Omental fat pad (tissue), 3 donors: ENCODE measurements at regions not wholly inside any gene's neighbourhood (a gene's known extent, or its start where the extent isn't known, plus 50 kb on each side); places are given as distances from the start of the nearest gene placed in this dataset.
"Not testable (repeated sequence)": the region's sequence is repeated elsewhere in the genome, so short reads cannot be mapped to it uniquely, and the experiment has no call there.

Experiments
- ATAC-seq: fragments of 150-250 bp; one replicate; pipeline ENCODE4 v1.9.1; 2016; ENCODE audit warnings: mild to moderate bottlenecking, moderate library complexity; ENCODE audit not compliant: low FRiP score
- DNase-seq: peaks from one replicate; pipeline ENCODE4 v3.0.0-alpha.2; 2019; ENCODE audit warnings: low spot score
- CTCF ChIP-seq, 3 donors: fragments of 450-650 bp; IDR thresholded peaks; one replicate each; pipeline ENCODE4 v1.5.1; 2016 to 2017; ENCODE audit warnings: antibody characterized with exemption in 3 of 3, mild to moderate bottlenecking in 3 of 3, moderate library complexity in 2 of 3

GRCh38 chr4:18626996-18627395, 605.4 kb upstream of the LCORL start:
- TF ChIP-seq CTCF (IDR thresholded peaks at IDR 0.05): no peak
- no peak for ATAC-seq
- DNase-seq: no peak

DNA sequence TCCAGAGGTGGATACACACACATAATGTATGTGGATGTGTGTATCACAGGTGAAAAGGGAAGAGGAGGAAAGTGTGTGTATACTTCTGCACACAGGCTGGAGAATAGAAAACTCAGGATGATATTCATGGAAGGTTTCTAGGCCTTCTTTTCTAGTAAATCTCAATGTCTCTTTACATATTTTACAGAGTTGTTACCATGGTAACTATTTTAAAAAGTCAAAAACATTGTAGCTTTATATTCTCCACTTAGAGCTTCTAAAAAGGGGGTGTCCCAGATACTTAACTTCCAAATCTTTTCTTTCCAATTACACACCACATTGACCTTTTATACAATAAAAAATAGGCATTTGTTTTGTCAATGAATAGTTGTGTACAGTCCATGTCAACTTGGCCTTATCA, 604.8 kb upstream of the LCORL start:
- TF ChIP-seq CTCF (IDR thresholded peaks at IDR 0.05): no peak
- ATAC-seq: no peak
- DNase-seq: no peak

- no peak for ATAC-seq
These were observed 599.6 kb upstream of the LCORL start for GRCh38 chr4:18621186-18621585.

DNA sequence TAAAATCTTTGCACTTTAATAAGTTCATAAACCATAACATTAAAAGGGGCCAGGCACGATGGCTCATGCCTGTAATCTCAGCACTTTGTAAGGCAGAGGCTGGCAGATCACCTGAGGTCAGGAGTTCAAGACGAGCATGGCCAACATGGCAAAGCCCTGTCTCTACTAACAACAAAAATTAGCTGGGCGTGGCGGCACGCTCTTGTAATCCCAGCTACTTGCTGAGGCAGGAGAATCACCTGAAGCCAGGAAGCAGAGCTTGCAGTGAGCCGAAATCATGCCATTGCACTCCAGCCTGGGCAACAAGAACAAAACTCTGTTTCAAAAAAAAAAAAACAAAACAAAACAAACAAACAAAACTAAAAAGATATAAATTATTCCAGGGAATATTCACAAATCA, 595.2 kb upstream of the LCORL start:
- DNase-seq (no peak), ATAC-seq (no peak)
- no peak for TF ChIP-seq CTCF (IDR thresholded peaks at IDR 0.05)

More at GRCh38 chr4:18621186-18621585, 599.6 kb upstream of the LCORL start:
- no peak for TF ChIP-seq CTCF (IDR thresholded peaks at IDR 0.05)
- no peak for DNase-seq

- ATAC-seq: no peak
- no peak for TF ChIP-seq CTCF (IDR thresholded peaks at IDR 0.05)
- DNase-seq: no peak
These were observed 589.5 kb upstream of the LCORL start for GRCh38 chr4:18611026-18611425.

DNA sequence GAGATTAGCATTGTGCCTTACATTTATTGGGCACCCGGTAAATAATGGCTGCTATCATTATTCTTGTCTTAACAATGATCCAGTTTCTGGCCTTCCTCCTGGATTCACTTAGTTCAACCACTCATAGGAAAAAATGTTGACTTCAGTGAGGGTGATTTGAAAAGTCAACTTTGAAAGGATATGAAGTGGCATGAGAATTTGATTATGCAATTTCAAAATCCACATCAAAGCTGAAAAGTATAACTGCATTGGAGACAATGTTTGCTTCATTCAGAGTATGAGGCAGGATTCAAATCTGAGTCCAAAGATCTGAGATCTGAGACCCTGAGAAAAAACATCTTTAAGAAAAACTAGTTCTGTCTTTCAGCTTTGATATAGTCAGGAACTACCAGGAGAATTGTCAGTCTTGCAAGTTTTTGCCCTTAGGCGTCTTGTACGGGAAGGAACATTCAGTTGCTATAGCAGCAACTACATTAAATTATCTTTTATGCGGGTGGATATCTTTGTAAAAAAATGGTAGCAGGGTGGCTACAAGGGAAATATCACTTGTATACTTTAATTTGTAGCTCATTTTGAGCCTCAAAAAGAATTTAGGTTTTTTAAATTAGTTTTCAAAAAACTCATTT, 587.5 kb upstream of the LCORL start:
- TF ChIP-seq CTCF (IDR thresholded peaks at IDR 0.05): no peak
- DNase-seq: no peak
- no peak for ATAC-seq

- not testable (repeated sequence) for DNase-seq, ATAC-seq
These were observed 581.1 kb upstream of the LCORL start for GRCh38 chr4:18602610-18603009.
